ENCODE measurements at regions not wholly inside any gene's neighbourhood (a gene's known extent, or its start where the extent isn't known, plus 50 kb on each side); places are given as distances from the start of the nearest gene placed in this dataset.

GRCh38 chrX:120697053-120697452 is 67.2 kb upstream of the C1GALT1C1 start:
- no peak overlapping the region for H3K4me2 ChIP-seq
- DNase-seq (ENCODE audit: low spot score): no peak
- H3K79me2 ChIP-seq: no peaks in the 10 kb centered on the region
- TF ChIP-seq EZH2 (IDR thresholded peaks at IDR 0.05; ENCODE audit: borderline replicate concordance) (no peak), EZH2phosphoT487 (IDR thresholded peaks at IDR 0.05; ENCODE audit: low read depth, severe bottlenecking, unreplicated experiment) (no peak), CTCF (IDR thresholded peaks at IDR 0.05; ENCODE audit: poor library complexity) (no peak)
- H3K36me3 ChIP-seq (replicated peaks; ENCODE audit: insufficient read depth, low read depth): no peaks in the 10 kb centered on the region
- no peaks in the 10 kb centered on the region for H4K20me1 ChIP-seq (ENCODE audit: insufficient read depth, poor library complexity, severe bottlenecking)
- no peak overlapping the region for H3K4me3 ChIP-seq
- H2AFZ ChIP-seq: no peak overlapping the region
- H3K9me3 ChIP-seq (ENCODE audit: low read depth): no peaks in the 10 kb centered on the region
- H3K27ac ChIP-seq: no peak overlapping the region
- no peaks in the 10 kb centered on the region for H3K27me3 ChIP-seq
- no peaks in the 10 kb centered on the region for H3K9me2 ChIP-seq (replicated peaks; ENCODE audit: insufficient read depth)
- no peaks in the 10 kb centered on the region for H3K4me1 ChIP-seq (ENCODE audit: insufficient read depth)

- Histone ChIP-seq H3K79me2 (no peaks in the 10 kb centered on the region), H3K4me3 (no peak overlapping the region), H3K4me1 (ENCODE audit: insufficient read depth) (no peaks in the 10 kb centered on the region), H3K27me3 (no peaks in the 10 kb centered on the region), H3K36me3 (replicated peaks; ENCODE audit: insufficient read depth, low read depth) (no peaks in the 10 kb centered on the region), H3K27ac (no peak overlapping the region), H2AFZ (no peak overlapping the region), H3K4me2 (no peak overlapping the region), H3K9me3 (ENCODE audit: low read depth) (no peaks in the 10 kb centered on the region), H3K9me2 (replicated peaks; ENCODE audit: insufficient read depth) (no peaks in the 10 kb centered on the region), H4K20me1 (ENCODE audit: insufficient read depth, poor library complexity, severe bottlenecking) (no peaks in the 10 kb centered on the region)
- WGBS (ENCODE audit: low lambda C conversion rate, missing lambda C conversion rate): 61% methylated on average over 2 of the region's 2 CpGs
- TF ChIP-seq EZH2phosphoT487 (IDR thresholded peaks at IDR 0.05; ENCODE audit: low read depth, severe bottlenecking, unreplicated experiment) (no peak), EZH2 (IDR thresholded peaks at IDR 0.05; ENCODE audit: borderline replicate concordance) (no peak), CTCF (IDR thresholded peaks at IDR 0.05; ENCODE audit: poor library complexity) (no peak)
- DNase-seq (ENCODE audit: low spot score): no peak
Observed at GRCh38 chrX:120692319-120692718, 62.5 kb upstream of the C1GALT1C1 start.

DNA sequence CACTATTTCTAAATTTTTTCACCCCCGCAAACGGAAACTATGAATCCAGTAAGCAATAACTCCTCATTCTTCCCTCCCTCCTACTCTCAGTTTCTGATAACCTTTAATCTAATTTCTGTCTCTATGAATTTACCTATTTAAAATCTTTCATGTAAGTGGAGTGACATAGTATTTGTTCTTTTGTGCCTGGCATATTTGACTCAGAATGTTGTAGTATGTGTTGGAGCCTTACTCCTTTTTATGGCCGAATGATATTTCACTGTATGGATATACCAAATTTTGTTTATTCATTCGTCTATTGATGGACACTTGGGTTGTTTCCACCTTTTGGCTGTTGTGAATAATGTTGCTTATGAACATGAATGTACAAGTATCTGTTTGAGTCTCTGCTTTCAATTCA is 61.1 kb upstream of the C1GALT1C1 start:
- DNase-seq (ENCODE audit: low spot score): no peak
- Histone ChIP-seq H3K4me2 (no peak overlapping the region), H3K9me3 (ENCODE audit: low read depth) (no peaks in the 10 kb centered on the region), H3K36me3 (replicated peaks; ENCODE audit: insufficient read depth, low read depth) (no peaks in the 10 kb centered on the region), H3K4me3 (no peak overlapping the region), H3K4me1 (ENCODE audit: insufficient read depth) (no peaks in the 10 kb centered on the region), H2AFZ (no peak overlapping the region), H3K79me2 (no peaks in the 10 kb centered on the region), H3K27me3 (no peaks in the 10 kb centered on the region), H4K20me1 (ENCODE audit: insufficient read depth, poor library complexity, severe bottlenecking) (no peaks in the 10 kb centered on the region), H3K27ac (no peak overlapping the region), H3K9me2 (replicated peaks; ENCODE audit: insufficient read depth) (no peaks in the 10 kb centered on the region)
- WGBS (ENCODE audit: low lambda C conversion rate, missing lambda C conversion rate): 75% methylated on average over 4 of the region's 4 CpGs
- TF ChIP-seq CTCF (IDR thresholded peaks at IDR 0.05; ENCODE audit: poor library complexity): no peak
- TF ChIP-seq EZH2phosphoT487 (IDR thresholded peaks at IDR 0.05; ENCODE audit: low read depth, severe bottlenecking, unreplicated experiment): no peak
- no peak for TF ChIP-seq EZH2 (IDR thresholded peaks at IDR 0.05; ENCODE audit: borderline replicate concordance)

- DNase-seq (ENCODE audit: low spot score): no peak
- 61% methylated on average over 3 of the region's 3 CpGs for WGBS (ENCODE audit: low lambda C conversion rate, missing lambda C conversion rate)
- no peaks in the 10 kb centered on the region for H3K79me2 ChIP-seq
- no peak overlapping the region for H3K4me3 ChIP-seq
- no peaks in the 10 kb centered on the region for H4K20me1 ChIP-seq (ENCODE audit: insufficient read depth, poor library complexity, severe bottlenecking)
- H3K27ac ChIP-seq: no peak overlapping the region
- no peak overlapping the region for H2AFZ ChIP-seq
- no peaks in the 10 kb centered on the region for H3K27me3 ChIP-seq
- H3K9me3 ChIP-seq (ENCODE audit: low read depth): no peaks in the 10 kb centered on the region
- H3K4me2 ChIP-seq: no peak overlapping the region
- H3K36me3 ChIP-seq (replicated peaks; ENCODE audit: insufficient read depth, low read depth): no peaks in the 10 kb centered on the region
- no peak for TF ChIP-seq CTCF (IDR thresholded peaks at IDR 0.05; ENCODE audit: poor library complexity)
- TF ChIP-seq EZH2 (IDR thresholded peaks at IDR 0.05; ENCODE audit: borderline replicate concordance): no peak
- TF ChIP-seq EZH2phosphoT487 (IDR thresholded peaks at IDR 0.05; ENCODE audit: low read depth, severe bottlenecking, unreplicated experiment): no peak
- no peaks in the 10 kb centered on the region for H3K4me1 ChIP-seq (ENCODE audit: insufficient read depth)
- H3K9me2 ChIP-seq (replicated peaks; ENCODE audit: insufficient read depth): no peaks in the 10 kb centered on the region
Observed at GRCh38 chrX:120690344-120690743, 60.5 kb upstream of the C1GALT1C1 start.
